HCT116 (cell line): ENCODE measurements at regions not wholly inside any gene's neighbourhood (a gene's known extent, or its start where the extent isn't known, plus 50 kb on each side); places are given as distances from the start of the nearest gene placed in this dataset.

Experiments used
- ATAC-seq: fragments of 200-7000 bp; cut with Tn5 transposase; 2 replicates; pipeline ENCODE4 v1.9.1; 2020; ENCODE audit warnings: mild to moderate bottlenecking, moderate library complexity
- BruUV-seq: library from RNA; stranded (reverse); fragments of 400-500 nt; replicated peaks from 2 replicates; lab custom pipeline; 2021; lab: Mats Ljungman, UMichigan
- CTCF ChIA-PET: fragments of 300-600 bp; sonication (Branson Sonifier 250); formaldehyde crosslinking; loops from one replicate; lab custom pipeline; 2021; ENCODE audit warnings: antibody characterized with exemption; lab: Charles Lee
- POLR2A ChIA-PET: fragments of 300-600, 350-600 bp; sonication (Branson Sonifier 250); formaldehyde crosslinking; loops from one replicate; lab custom pipeline; 2021; ENCODE audit warnings: antibody characterized with exemption; lab: Charles Lee
- RAD21 ChIA-PET, 2 experiments: fragments of 300-600 bp; sonication (Branson Sonifier 250); formaldehyde crosslinking; loops; one replicate each; lab custom pipeline; 2023; ENCODE audit warnings: low total read pairs in 2 of 2; ENCODE audit not compliant: uncharacterized antibody in 2 of 2, unreplicated experiment in 2 of 2, low non-redundant PET in 1 of 2; lab: Charles Lee
- DNase-seq: peaks from one replicate; pipeline ENCODE4 v3.0.0-alpha.2; 2010; ENCODE audit warnings: low read depth, low spot score
- H2AFZ ChIP-seq: fragments of 200-600 bp; shearing (Covaris generic), sonication (generic); 2 replicates; pipeline ENCODE4 v1.6.1; 2017; ENCODE audit warnings: low read depth, mixed run types, mixed read lengths, antibody characterized with exemption, low read length; ENCODE audit not compliant: poor library complexity, severe bottlenecking
- H3K27ac ChIP-seq: 2 replicates; pipeline ENCODE4 v1.5.1; 2012; ENCODE audit warnings: low read depth, low read length
- H3K27me3 ChIP-seq: fragments of 200-600 bp; sonication (generic); 2 replicates; pipeline ENCODE4 v1.6.1; 2016; ENCODE audit warnings: mixed run types, low read length, mixed read lengths; ENCODE audit not compliant: insufficient read depth
- H3K36me3 ChIP-seq, 2 experiments: fragments of 200-500 bp in 1 of 2; fragments of 200-600 bp in 1 of 2; sonication (Bioruptor generic) in 1 of 2; sonication (generic) in 1 of 2; 2 replicates each; pipeline versions ENCODE4 v1.5.1 to v1.6.1; 2014 to 2016; ENCODE audit warnings: low read length in 2 of 2, inconsistent platforms in 1 of 2, mixed read lengths in 1 of 2, mixed run types in 1 of 2; ENCODE audit not compliant: insufficient read depth in 2 of 2, control insufficient read depth in 1 of 2
- H3K4me1 ChIP-seq, 2 experiments: fragments of 200-600 bp in 1 of 2; sonication (generic) in 1 of 2; 2 replicates each; pipeline versions ENCODE4 v1.5.1 to v1.6.1; 2012 to 2017; ENCODE audit warnings: low read length in 2 of 2, inconsistent platforms in 1 of 2, mild to moderate bottlenecking in 1 of 2, mixed read lengths in 1 of 2, mixed run types in 1 of 2, moderate library complexity in 1 of 2; ENCODE audit not compliant: insufficient read depth in 2 of 2, control insufficient read depth in 1 of 2
- H3K4me2 ChIP-seq: fragments of 200-600 bp; sonication (generic); 2 replicates; pipeline ENCODE4 v1.6.1; 2017; ENCODE audit warnings: mixed run types, low read length, mixed read lengths
- H3K4me3 ChIP-seq, 2 experiments: fragments of 200-600 bp in 1 of 2; sonication (generic) in 1 of 2; replicated peaks in 1 of 2; 2 replicates each; pipeline ENCODE4 v1.5.1; 2011 to 2016; ENCODE audit warnings: low read length in 2 of 2, control low read depth in 1 of 2, low read depth in 1 of 2, mild to moderate bottlenecking in 1 of 2, mixed read lengths in 1 of 2, mixed run types in 1 of 2
- H3K79me2 ChIP-seq: fragments of 200-600 bp; sonication (generic); 2 replicates; pipeline ENCODE4 v1.6.1; 2017; ENCODE audit warnings: mild to moderate bottlenecking, mixed run types, low read length, moderate library complexity, mixed read lengths; ENCODE audit not compliant: insufficient read depth
- H3K9ac ChIP-seq: fragments of 200-600 bp; sonication (generic); 2 replicates; pipeline ENCODE4 v1.6.1; 2016; ENCODE audit warnings: low read length, mixed read lengths
- H3K9me2 ChIP-seq: fragments of 200-600 bp; sonication (generic), shearing (Covaris generic); 2 replicates; pipeline ENCODE4 v1.6.1; 2017; ENCODE audit warnings: mixed run types, mild to moderate bottlenecking, moderate library complexity; ENCODE audit not compliant: insufficient read depth
- H3K9me3 ChIP-seq, 2 experiments: fragments of 200-500 bp in 1 of 2; fragments of 200-600 bp in 1 of 2; sonication (Bioruptor generic) in 1 of 2; sonication (generic) in 1 of 2; 2 replicates each; pipeline ENCODE4 v1.6.1; 2014 to 2017; ENCODE audit warnings: low read length in 2 of 2, mixed read lengths in 2 of 2, inconsistent platforms in 1 of 2, low read depth in 1 of 2, mild to moderate bottlenecking in 1 of 2, mixed run types in 1 of 2, moderate library complexity in 1 of 2; ENCODE audit not compliant: control insufficient read depth in 1 of 2, insufficient read depth in 1 of 2
- H4K20me1 ChIP-seq: fragments of 200-600 bp; sonication (generic), shearing (Covaris generic); 2 replicates; pipeline ENCODE4 v1.6.1; 2017; ENCODE audit warnings: mixed run types, mild to moderate bottlenecking, moderate library complexity; ENCODE audit not compliant: insufficient read depth
- ATF3 ChIP-seq: IDR thresholded peaks from 2 replicates; pipeline ENCODE4 v1.6.1; 2012
- CTCF ChIP-seq, 3 experiments: fragments of 200-600 bp in 1 of 3; sonication (generic) in 1 of 3; IDR thresholded peaks in 2 of 3; conservative IDR thresholded peaks in 1 of 3; 2 replicates each; pipeline ENCODE4 v1.5.1; 2012 to 2017; ENCODE audit warnings: low read depth in 2 of 3, low read length in 2 of 3, antibody characterized with exemption in 1 of 3, borderline replicate concordance in 1 of 3, control low read depth in 1 of 3, mild to moderate bottlenecking in 1 of 3, mixed read lengths in 1 of 3, mixed run types in 1 of 3, moderate library complexity in 1 of 3; ENCODE audit not compliant: insufficient read depth in 1 of 3
- EZH2 ChIP-seq: fragments of 200-600 bp; sonication (generic); IDR thresholded peaks from 2 replicates; pipeline ENCODE4 v1.6.1; 2017; ENCODE audit warnings: antibody characterized with exemption, mixed run types
- FOSL1 ChIP-seq: IDR thresholded peaks from 2 replicates; pipeline ENCODE4 v1.6.1; 2012; ENCODE audit warnings: low read depth
- POLR2AphosphoS5 ChIP-seq: IDR thresholded peaks from 2 replicates; pipeline ENCODE4 v1.6.1; 2011; ENCODE audit warnings: mild to moderate bottlenecking, low read depth, low read length, moderate library complexity
- SP1 ChIP-seq: IDR thresholded peaks from 2 replicates; pipeline ENCODE4 v1.6.1; 2012; ENCODE audit warnings: low read depth
- SRF ChIP-seq: IDR thresholded peaks from 2 replicates; pipeline ENCODE4 v1.6.1; 2012; ENCODE audit warnings: low read depth
- YY1 ChIP-seq: IDR thresholded peaks from 2 replicates; pipeline ENCODE4 v1.6.1; 2011; ENCODE audit warnings: low read length, low read depth, moderate library complexity, mild to moderate bottlenecking; ENCODE audit not compliant: insufficient replicate concordance; ENCODE audit errors: extremely low read depth
- ZBTB33 ChIP-seq: IDR thresholded peaks from 2 replicates; pipeline ENCODE4 v1.6.1; 2011; ENCODE audit warnings: mild to moderate bottlenecking, low read length, moderate library complexity; ENCODE audit not compliant: insufficient replicate concordance; ENCODE audit errors: extremely low read depth
- intact Hi-C: fragments of 100-400 bp; cut with micrococcal nuclease; formaldehyde crosslinking; loops from 2 replicates; pipeline ENCODE4 v1.10.0; 2022

- no TSS peak for BruUV-seq
- Histone ChIP-seq H2AFZ (no peak overlapping the region), H3K4me3 (no peak overlapping the region), H3K27me3 (no peaks in the 10 kb centered on the region), H3K79me2 (no peaks in the 10 kb centered on the region), H3K36me3 (no peaks in the 10 kb centered on the region), H3K9me2 (no peaks in the 10 kb centered on the region), H3K9ac (no peak overlapping the region), H3K4me1 (peaks cover 0 to 6% of the 10 kb centered on the region in 2 experiments; a peak in 1 of 4 replicates), H4K20me1 (no peaks in the 10 kb centered on the region), H3K9me3 (no peaks in the 10 kb centered on the region), H3K4me2 (no peak overlapping the region), H3K27ac (no peak overlapping the region)
- TF ChIP-seq EZH2, result no peak
- TF ChIP-seq SP1, result no peak
- TF ChIP-seq SRF, result no peak
- TF ChIP-seq ATF3, result no peak
- no peak for TF ChIP-seq YY1
- TF ChIP-seq FOSL1, result no peak
- no peak for TF ChIP-seq CTCF (IDR thresholded peaks at IDR 0.05 in 2 of 3, conservative IDR thresholded peaks at IDR 0.05 in 1 of 3; ENCODE audit: borderline replicate concordance in 1 of 3, insufficient read depth in 1 of 3, low read depth in 2 of 3, low read length in 2 of 3)
- TF ChIP-seq POLR2AphosphoS5, result no peak
- no peak for TF ChIP-seq ZBTB33
- DNase-seq (no peak), ATAC-seq (peak; percentile 13; the same call in 1 of the 2 replicates)
- ChIA-PET RAD21 (interaction anchor here (1.4 to 1.5 kb wide), 2 partner anchors 274 kb away, joined by 6 to 8 read pairs; no protein-coding TSS in a partner anchor), POLR2A (no interaction called here), CTCF (interaction anchor here (0.8 to 3.6 kb wide), 15 partner anchors 8 to 313 kb away, joined by 3 to 36 read pairs (median 4); no protein-coding TSS in a partner anchor)
- intact Hi-C loops, result no loop called here
Observed at GRCh38 chr12:107405436-107405835, 280.2 kb upstream of the PWP1 start.
